DND-41 (cell line): ENCODE measurements at regions not wholly inside any gene's neighbourhood (a gene's known extent, or its start where the extent isn't known, plus 50 kb on each side); places are given as distances from the start of the nearest gene placed in this dataset.

Source experiments
- ATAC-seq: fragments of 200-7000 bp; cut with Tn5 transposase; 3 replicates; pipeline ENCODE4 v1.9.1; 2021; ENCODE audit warnings: low read depth; ENCODE audit not compliant: insufficient read depth
- DNase-seq: peaks from one replicate; pipeline ENCODE4 v3.0.0-alpha.2; 2020
- H2AFZ ChIP-seq: 2 replicates; pipeline ENCODE4 v1.6.0; 2012; ENCODE audit warnings: low read depth, low read length
- H3K27ac ChIP-seq: 2 replicates; pipeline ENCODE4 v1.5.1; 2012; ENCODE audit warnings: low read length, inconsistent platforms
- H3K27me3 ChIP-seq: fragments of 200-600 bp; sonication (generic); 2 replicates; pipeline ENCODE4 v1.6.0; 2012; ENCODE audit warnings: low read length, mild to moderate bottlenecking, inconsistent platforms; ENCODE audit not compliant: insufficient read depth, poor library complexity
- H3K36me3 ChIP-seq: 2 replicates; pipeline ENCODE4 v1.5.1; 2012; ENCODE audit warnings: low read length, inconsistent platforms; ENCODE audit not compliant: insufficient read depth
- H3K4me1 ChIP-seq: 2 replicates; pipeline ENCODE4 v1.5.1; 2012; ENCODE audit warnings: mild to moderate bottlenecking, low read length; ENCODE audit not compliant: insufficient read depth
- H3K4me2 ChIP-seq: 2 replicates; pipeline ENCODE4 v1.6.0; 2012; ENCODE audit warnings: mild to moderate bottlenecking, moderate library complexity, low read length, inconsistent platforms; ENCODE audit not compliant: insufficient read depth
- H3K4me3 ChIP-seq, 2 experiments: fragments of 200-600 bp in 1 of 2; shearing (Covaris generic) in 1 of 2; 2 replicates each; pipeline ENCODE4 v1.5.1; 2012 to 2016; ENCODE audit warnings: inconsistent platforms in 2 of 2, low read length in 2 of 2, mild to moderate bottlenecking in 2 of 2, low read depth in 1 of 2, moderate library complexity in 1 of 2
- H3K79me2 ChIP-seq: 2 replicates; pipeline ENCODE4 v1.6.0; 2012; ENCODE audit warnings: low read length, inconsistent platforms; ENCODE audit not compliant: insufficient read depth
- H3K9ac ChIP-seq: 2 replicates; pipeline ENCODE4 v1.6.0; 2012; ENCODE audit warnings: low read depth, mild to moderate bottlenecking, inconsistent platforms, low read length, moderate library complexity
- H3K9me3 ChIP-seq: 2 replicates; pipeline ENCODE4 v1.5.1; 2012; ENCODE audit warnings: low read length, moderate library complexity, mild to moderate bottlenecking, inconsistent platforms; ENCODE audit not compliant: insufficient read depth, severe bottlenecking
- H4K20me1 ChIP-seq: 2 replicates; pipeline ENCODE4 v1.6.0; 2012; ENCODE audit warnings: low read length; ENCODE audit not compliant: insufficient read depth
- CTCF ChIP-seq: IDR thresholded peaks from 2 replicates; pipeline ENCODE4 v1.5.1; 2012; ENCODE audit warnings: borderline replicate concordance, low read length, moderate library complexity, mild to moderate bottlenecking; ENCODE audit not compliant: poor library complexity, severe bottlenecking; ENCODE audit errors: extremely low read depth
- EZH2 ChIP-seq: IDR thresholded peaks from 3 replicates; pipeline ENCODE4 v1.6.1; 2012; ENCODE audit warnings: borderline replicate concordance, low read depth, mild to moderate bottlenecking, moderate library complexity, low read length, inconsistent platforms; ENCODE audit not compliant: severe bottlenecking

- TF ChIP-seq EZH2: no peak
- no peak for TF ChIP-seq CTCF
- Histone ChIP-seq H4K20me1 (no peaks in the 10 kb centered on the region), H3K4me1 (no peaks in the 10 kb centered on the region), H3K4me2 (no peak overlapping the region), H3K9ac (no peak overlapping the region), H2AFZ (no peak overlapping the region), H3K4me3 (no peak overlapping the region), H3K27ac (no peak overlapping the region), H3K27me3 (no peaks in the 10 kb centered on the region), H3K36me3 (no peaks in the 10 kb centered on the region), H3K9me3 (no peaks in the 10 kb centered on the region), H3K79me2 (no peaks in the 10 kb centered on the region)
- DNase-seq (no peak), ATAC-seq (no peak)
These were observed 162.0 kb upstream of the MAGI2 start for GRCh38 chr7:79615466-79615865.

- no peaks in the 10 kb centered on the region for H4K20me1 ChIP-seq
- no peak overlapping the region for H3K4me2 ChIP-seq
- H3K27me3 ChIP-seq: no peaks in the 10 kb centered on the region
- TF ChIP-seq CTCF: no peak
- TF ChIP-seq EZH2: no peak
- no peak for DNase-seq
- no peak overlapping the region for H3K9ac ChIP-seq
- H3K36me3 ChIP-seq: no peaks in the 10 kb centered on the region
- no peaks in the 10 kb centered on the region for H3K4me1 ChIP-seq
- no peak for ATAC-seq
- no peaks in the 10 kb centered on the region for H3K9me3 ChIP-seq
- no peaks in the 10 kb centered on the region for H3K79me2 ChIP-seq
- H3K27ac ChIP-seq: no peak overlapping the region
- H2AFZ ChIP-seq: no peak overlapping the region
- no peak overlapping the region for H3K4me3 ChIP-seq
These were observed 159.4 kb upstream of the MAGI2 start for GRCh38 chr7:79612903-79613302.

GRCh38 chr7:79612022-79612421, 158.6 kb upstream of the MAGI2 start:
- Histone ChIP-seq H4K20me1 (no peaks in the 10 kb centered on the region), H3K9ac (no peak overlapping the region), H3K79me2 (no peaks in the 10 kb centered on the region), H2AFZ (peak overlapping the region; percentile 2; the same call in 1 of the 2 replicates), H3K27me3 (no peaks in the 10 kb centered on the region), H3K4me3 (no peak overlapping the region), H3K36me3 (no peaks in the 10 kb centered on the region), H3K9me3 (no peaks in the 10 kb centered on the region), H3K4me1 (no peaks in the 10 kb centered on the region), H3K4me2 (no peak overlapping the region), H3K27ac (no peak overlapping the region)
- TF ChIP-seq EZH2 (no peak), CTCF (no peak)
- DNase-seq (no peak), ATAC-seq (no peak)

- H3K4me3 ChIP-seq: no peak overlapping the region
These were observed 157.4 kb upstream of the MAGI2 start for GRCh38 chr7:79610748-79611304.

More at GRCh38 chr7:79610748-79611304, 157.4 kb upstream of the MAGI2 start:
- no peaks in the 10 kb centered on the region for H3K4me1 ChIP-seq
- H4K20me1 ChIP-seq: no peaks in the 10 kb centered on the region
- H3K9me3 ChIP-seq: no peaks in the 10 kb centered on the region
- H3K4me2 ChIP-seq: no peak overlapping the region
- H3K27ac ChIP-seq: no peak overlapping the region
- H3K27me3 ChIP-seq: no peaks in the 10 kb centered on the region
- no peak overlapping the region for H2AFZ ChIP-seq
- H3K36me3 ChIP-seq: no peaks in the 10 kb centered on the region
- DNase-seq (no peak), ATAC-seq (no peak)
- no peak overlapping the region for H3K9ac ChIP-seq
- TF ChIP-seq EZH2 (no peak), CTCF (no peak)
- H3K79me2 ChIP-seq: no peaks in the 10 kb centered on the region
